Heart right ventricle (tissue), 16 donors: ENCODE measurements at regions not wholly inside any gene's neighbourhood (a gene's known extent, or its start where the extent isn't known, plus 50 kb on each side); places are given as distances from the start of the nearest gene placed in this dataset.

ENCODE experiments used
- ATAC-seq, 8 donors: fragments of 200-7000 bp; cut with Tn5 transposase; one replicate each; pipeline ENCODE4 v1.9.1; 2020; ENCODE audit warnings: mild to moderate bottlenecking in 8 of 8, moderate library complexity in 8 of 8, moderate number of reproducible peaks in 1 of 8
- DNase-seq, 2 donors: peaks; one replicate each; pipeline ENCODE4 v3.0.0-alpha.2; 2020
- H3K27ac ChIP-seq, 10 donors: fragments of 200-600 bp; sonication (generic) in 2 of 10; one replicate each; pipeline versions ENCODE4 v1.5.0 to v1.8.0; 2020 to 2022; ENCODE audit warnings: mild to moderate bottlenecking in 3 of 10
- H3K27me3 ChIP-seq, 7 donors: fragments of 200-600 bp; one replicate each; pipeline ENCODE4 v1.8.0; 2021 to 2022; ENCODE audit warnings: mild to moderate bottlenecking in 2 of 7
- H3K36me3 ChIP-seq, 9 donors: fragments of 200-600 bp; sonication (generic) in 1 of 9; one replicate each; pipeline versions ENCODE4 v1.5.0 to v1.8.0; 2020 to 2022; ENCODE audit warnings: mild to moderate bottlenecking in 2 of 9
- H3K4me1 ChIP-seq, 9 donors: fragments of 200-600 bp; sonication (generic) in 1 of 9; one replicate each; pipeline versions ENCODE4 v1.5.0 to v1.8.0; 2020 to 2022; ENCODE audit warnings: mild to moderate bottlenecking in 4 of 9
- H3K4me3 ChIP-seq, 10 donors: fragments of 200-600 bp; sonication (generic) in 2 of 10; one replicate each; pipeline versions ENCODE4 v1.5.0 to v1.8.0; 2020 to 2022; ENCODE audit warnings: mild to moderate bottlenecking in 7 of 10, moderate library complexity in 2 of 10
- H3K9me3 ChIP-seq, 11 donors: fragments of 200-600 bp in 10 of 11; sonication (generic) in 2 of 11; one replicate each; pipeline versions ENCODE4 v1.5.0 to v1.8.0; 2013 to 2022; ENCODE audit warnings: mild to moderate bottlenecking in 2 of 11, control low read depth in 1 of 11, moderate library complexity in 1 of 11
- WGBS, 2 donors: extraction: QIAGEN DNeasy Blood & Tissue Kit; methylation state at CpG; one replicate each; pipeline ENCODE4 v1.1.7; 2013; ENCODE audit warnings: inconsistent platforms in 1 of 2; 5-methylcytosine and 5-hydroxymethylcytosine counted together
- intact Hi-C, 10 donors: fragments of 100-400 bp; cut with DNase I; formaldehyde crosslinking; loops; one replicate each; pipeline versions ENCODE4 v1.11.1 to v1.14.2; 2022
- TF ChIP-seq, protein P1 (sequence below), 9 donors: fragments of 200-600 bp; sonication (generic) in 2 of 9; IDR thresholded peaks; one replicate each; pipeline versions ENCODE4 v1.5.0 to v1.8.0; 2021 to 2022; ENCODE audit warnings: antibody characterized with exemption in 9 of 9, mild to moderate bottlenecking in 5 of 9, moderate library complexity in 1 of 9
- donor health status: Arrhythmogenic right ventricular cardiomyopathy.
- donor health status: ischemic (EF 13 %, LVEDD 7.1; RV severe dilation, severe dysfunction).
- donor health status: healthy with polysubstance abuse.
- donor health status: DM: no; HTN: yes; CAD: no.
- donor health status: DM: no; HTN: no; CAD: no.
- donor health status: ischemic (EF 25% LVEDD 6.9; RV normal size, moderate dysfunction).
- donor health status: ischemic (EF 25% LVEDD 5.7; RV mildly dilated, moderate dysfunction).
- donor health status: healthy.
- donor health status: DM: yes; HTN: yes; CAD: no.
- donor health status: Ischemic cardiomyopathy.
- donor health status: ischemic (EF 35%, LVEDD 5.7; RV mildly dilated, moderate dysfunction).
- donor health status: nonischemic (EF 11% LVEDD 7.7; RV severe dilation, severe dysfunction).
- donor health status: DM: yes; HTN: yes; CAD: no.
- donor health status: PGD.
- donor health status: ischemic (EF 29% LVEDD 5.4; RV normal size, mild dysfunction).
- donor health status: nonischemic (EF 23%, LVEDD 6.1; RV moderate dilation, normal function).

DNA sequence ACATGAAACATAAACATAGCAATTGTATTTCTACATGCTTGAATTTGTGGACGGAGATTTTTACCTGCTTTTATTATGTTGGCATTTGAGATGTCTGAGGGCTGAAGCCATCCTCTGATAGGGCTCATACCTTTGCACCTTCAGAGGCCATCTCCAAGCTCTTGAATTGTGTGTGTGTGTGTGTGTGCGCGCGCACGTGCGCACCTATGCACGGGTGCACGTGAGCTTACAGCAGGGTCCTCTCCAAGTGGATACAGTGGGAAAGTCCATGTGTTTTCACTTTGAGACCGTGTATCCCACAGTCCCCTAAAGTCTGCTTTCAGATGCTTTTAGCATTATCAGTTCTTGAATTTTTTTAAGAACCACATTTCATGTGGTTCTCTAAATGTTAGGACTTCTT, 178.6 kb downstream of the RAB11FIP2 start:
- TF ChIP-seq, protein P1, sequence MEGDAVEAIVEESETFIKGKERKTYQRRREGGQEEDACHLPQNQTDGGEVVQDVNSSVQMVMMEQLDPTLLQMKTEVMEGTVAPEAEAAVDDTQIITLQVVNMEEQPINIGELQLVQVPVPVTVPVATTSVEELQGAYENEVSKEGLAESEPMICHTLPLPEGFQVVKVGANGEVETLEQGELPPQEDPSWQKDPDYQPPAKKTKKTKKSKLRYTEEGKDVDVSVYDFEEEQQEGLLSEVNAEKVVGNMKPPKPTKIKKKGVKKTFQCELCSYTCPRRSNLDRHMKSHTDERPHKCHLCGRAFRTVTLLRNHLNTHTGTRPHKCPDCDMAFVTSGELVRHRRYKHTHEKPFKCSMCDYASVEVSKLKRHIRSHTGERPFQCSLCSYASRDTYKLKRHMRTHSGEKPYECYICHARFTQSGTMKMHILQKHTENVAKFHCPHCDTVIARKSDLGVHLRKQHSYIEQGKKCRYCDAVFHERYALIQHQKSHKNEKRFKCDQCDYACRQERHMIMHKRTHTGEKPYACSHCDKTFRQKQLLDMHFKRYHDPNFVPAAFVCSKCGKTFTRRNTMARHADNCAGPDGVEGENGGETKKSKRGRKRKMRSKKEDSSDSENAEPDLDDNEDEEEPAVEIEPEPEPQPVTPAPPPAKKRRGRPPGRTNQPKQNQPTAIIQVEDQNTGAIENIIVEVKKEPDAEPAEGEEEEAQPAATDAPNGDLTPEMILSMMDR (IDR thresholded peaks at IDR 0.05): no peak
- Histone ChIP-seq H3K4me1 (no peaks in the 10 kb centered on the region), H3K4me3 (no peak overlapping the region), H3K9me3 (no peaks in the 10 kb centered on the region), H3K36me3 (no peaks in the 10 kb centered on the region), H3K27ac (no peak overlapping the region), H3K27me3 (peaks cover 0 to 33% (median 9%) of the 10 kb centered on the region in 7 donors)
- intact Hi-C loops: loop anchor here in 1 of 10 donors (10.0 kb wide), 1 partner anchor 367 kb away; no protein-coding TSS in a partner anchor
- no peak for DNase-seq
- WGBS, 2 donors: 79 to 81% methylated on average over 9 of the region's 9 CpGs
- no peak for ATAC-seq

DNA sequence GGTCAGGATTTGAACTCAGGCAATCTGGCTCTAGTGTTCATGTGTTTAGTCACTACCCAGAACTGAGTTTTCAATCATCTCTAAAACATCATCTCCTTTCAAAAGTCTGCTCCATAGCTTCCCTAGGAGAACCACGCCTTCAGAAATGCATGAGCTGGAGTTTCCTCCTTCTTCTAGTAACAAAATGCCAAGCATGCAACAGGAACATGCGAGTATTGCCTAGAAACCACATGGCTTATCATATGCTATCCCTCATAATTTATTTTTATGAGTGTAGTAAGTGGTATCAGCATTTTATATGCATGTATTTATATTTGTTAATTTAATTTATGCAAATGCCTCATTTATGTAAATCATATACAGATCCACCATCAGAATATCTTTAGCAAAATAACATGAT, 170.9 kb downstream of the RAB11FIP2 start:
- no peaks in the 10 kb centered on the region for H3K36me3 ChIP-seq
- ATAC-seq (no peak), DNase-seq (no peak)
- TF ChIP-seq, protein P1 (IDR thresholded peaks at IDR 0.05): no peak
- no peaks in the 10 kb centered on the region for H3K9me3 ChIP-seq
- H3K4me1 ChIP-seq: no peaks in the 10 kb centered on the region
- 73 to 74% methylated on average over 2 of the region's 2 CpGs for WGBS, 2 donors
- H3K27me3 ChIP-seq: peaks cover 0 to 19% (median 3%) of the 10 kb centered on the region in 7 donors
- no peak overlapping the region for H3K4me3 ChIP-seq
- intact Hi-C loops: no loop called here
- no peak overlapping the region for H3K27ac ChIP-seq

DNA sequence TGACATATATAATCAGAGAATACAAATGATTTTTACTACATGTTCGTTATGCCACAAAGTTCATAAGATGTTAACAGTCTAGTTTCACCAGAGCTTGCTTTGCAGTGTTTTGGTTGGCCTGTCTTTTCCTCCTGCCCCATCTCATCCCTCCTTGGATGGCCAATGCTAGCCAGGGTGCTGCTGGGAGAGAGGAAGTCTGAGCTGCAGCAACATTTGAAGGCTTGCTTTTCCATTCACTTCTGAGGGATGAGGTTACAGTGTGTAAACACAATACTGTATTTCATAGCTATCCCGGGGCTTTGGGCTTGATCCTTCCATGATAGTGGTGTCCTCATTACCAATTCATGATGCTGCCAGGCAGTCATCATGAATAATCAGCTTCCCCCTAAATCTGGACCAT, 170.5 kb downstream of the RAB11FIP2 start:
- no peak overlapping the region for H3K27ac ChIP-seq
- WGBS, 2 donors: 63 to 79% methylated on average over 2 of the region's 2 CpGs
- no peaks in the 10 kb centered on the region for H3K36me3 ChIP-seq
- H3K4me1 ChIP-seq: no peaks in the 10 kb centered on the region
- DNase-seq: no peak
- no peak for ATAC-seq
- peaks cover 0 to 16% (median 4%) of the 10 kb centered on the region in 7 donors for H3K27me3 ChIP-seq
- intact Hi-C loops: no loop called here
- TF ChIP-seq, protein P1 (IDR thresholded peaks at IDR 0.05): no peak
- no peak overlapping the region for H3K4me3 ChIP-seq
- no peaks in the 10 kb centered on the region for H3K9me3 ChIP-seq

DNA sequence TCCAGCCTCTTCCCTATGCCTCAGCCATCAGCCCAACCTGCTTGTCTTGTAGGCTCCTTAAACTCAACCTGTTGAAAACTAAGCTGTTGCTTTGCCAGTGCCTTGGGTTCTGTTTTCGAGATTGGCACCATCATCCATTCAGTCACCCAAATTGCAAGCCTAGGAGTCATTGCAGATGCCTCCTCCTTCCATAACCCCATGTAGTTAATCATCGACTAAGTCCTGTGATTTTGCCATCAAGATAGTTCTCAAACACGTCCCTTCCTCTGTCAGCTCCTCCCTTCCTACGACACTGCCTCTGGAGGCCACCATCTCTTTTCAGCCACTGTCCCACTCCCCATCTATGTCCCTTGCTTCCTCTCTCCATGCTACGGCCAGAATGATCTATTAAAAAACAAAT, 168.1 kb downstream of the RAB11FIP2 start:
- WGBS, 2 donors: 70 to 74% methylated on average over 5 of the region's 5 CpGs
- Histone ChIP-seq H3K4me1 (no peaks in the 10 kb centered on the region), H3K27ac (no peak overlapping the region), H3K9me3 (no peaks in the 10 kb centered on the region), H3K27me3 (peaks cover 0 to 22% (median 10%) of the 10 kb centered on the region in 7 donors), H3K4me3 (no peak overlapping the region), H3K36me3 (no peaks in the 10 kb centered on the region)
- TF ChIP-seq, protein P1 (IDR thresholded peaks at IDR 0.05): no peak
- no peak for ATAC-seq
- intact Hi-C loops: no loop called here
- no peak for DNase-seq
